ENCODE measurements at regions not wholly inside any gene's neighbourhood (a gene's known extent, or its start where the extent isn't known, plus 50 kb on each side); places are given as distances from the start of the nearest gene placed in this dataset.
A peak's percentile ranks its signal among the peaks of the same experiment; 100 is the strongest.

- DNase-seq (ENCODE audit: low read depth in 4 of 4, low spot score in 3 of 4) = no peak
Measured at GRCh38 chr4:83828601-83829000, 292.7 kb downstream of the GPAT3 start.

- no peak for DNase-seq (ENCODE audit: low read depth in 4 of 4, low spot score in 3 of 4)
Measured at GRCh38 chr4:83821493-83821892, 285.6 kb downstream of the GPAT3 start.

- no peak for DNase-seq (ENCODE audit: low read depth in 4 of 4, low spot score in 3 of 4)
Measured at GRCh38 chr4:83819582-83819981, 283.7 kb downstream of the GPAT3 start.

GRCh38 chr4:83810428-83810827, 274.5 kb downstream of the GPAT3 start:
- no peak for DNase-seq (ENCODE audit: low read depth in 4 of 4, low spot score in 3 of 4)

- no peak for DNase-seq (ENCODE audit: low read depth in 4 of 4, low spot score in 3 of 4)
Measured at GRCh38 chr4:83809581-83809980, 273.7 kb downstream of the GPAT3 start.

- DNase-seq (ENCODE audit: low read depth in 4 of 4, low spot score in 3 of 4) = no peak
Measured at GRCh38 chr4:83793481-83793880, 257.6 kb downstream of the GPAT3 start.

- no peak for DNase-seq (ENCODE audit: low read depth in 4 of 4, low spot score in 3 of 4)
Measured at GRCh38 chr4:83785891-83786290, 250.0 kb downstream of the GPAT3 start.

- DNase-seq (ENCODE audit: low read depth in 4 of 4, low spot score in 3 of 4) = no peak
Measured at GRCh38 chr4:83783215-83783614, 247.3 kb downstream of the GPAT3 start.

- DNase-seq (ENCODE audit: low read depth in 4 of 4, low spot score in 3 of 4) = no peak
Measured at GRCh38 chr4:83782591-83782990, 246.7 kb downstream of the GPAT3 start.

GRCh38 chr4:83781434-83781833, 245.5 kb downstream of the GPAT3 start:
- DNase-seq (ENCODE audit: low read depth in 4 of 4, low spot score in 3 of 4) = no peak

GRCh38 chr4:83780053-83780733, 244.3 kb downstream of the GPAT3 start:
- no peak for DNase-seq (ENCODE audit: low read depth in 4 of 4, low spot score in 3 of 4)

- no peak for DNase-seq (ENCODE audit: low read depth in 4 of 4, low spot score in 3 of 4)
Measured at GRCh38 chr4:83779103-83780052, 243.5 kb downstream of the GPAT3 start.

GRCh38 chr4:83772685-83773084, 236.8 kb downstream of the GPAT3 start:
- DNase-seq (ENCODE audit: low read depth in 4 of 4, low spot score in 3 of 4) = no peak

- peak; percentile 13 to 46 (median 35) for DNase-seq (ENCODE audit: low read depth in 4 of 4, low spot score in 3 of 4)
Measured at GRCh38 chr4:83771113-83771705, 235.3 kb downstream of the GPAT3 start.

GRCh38 chr4:83768146-83768545, 232.2 kb downstream of the GPAT3 start:
- no peak for DNase-seq (ENCODE audit: low read depth in 4 of 4, low spot score in 3 of 4)

- no peak for DNase-seq (ENCODE audit: low read depth in 4 of 4, low spot score in 3 of 4)
Measured at GRCh38 chr4:83767067-83767466, 231.2 kb downstream of the GPAT3 start.

GRCh38 chr4:83759611-83760010, 223.7 kb downstream of the GPAT3 start:
- no peak for DNase-seq (ENCODE audit: low read depth in 4 of 4, low spot score in 3 of 4)

GRCh38 chr4:83758285-83758684, 222.4 kb downstream of the GPAT3 start:
- no peak for DNase-seq (ENCODE audit: low read depth in 4 of 4, low spot score in 3 of 4)

GRCh38 chr4:83757121-83757621, 221.3 kb downstream of the GPAT3 start:
- no peak for DNase-seq (ENCODE audit: low read depth in 4 of 4, low spot score in 3 of 4)

GRCh38 chr4:83753260-83753659, 217.4 kb downstream of the GPAT3 start:
- DNase-seq (ENCODE audit: low read depth in 4 of 4, low spot score in 3 of 4) = no peak

- DNase-seq (ENCODE audit: low read depth in 4 of 4, low spot score in 3 of 4) = no peak
Measured at GRCh38 chr4:83751336-83751949, 215.5 kb downstream of the GPAT3 start.
